ENCODE measurements at regions not wholly inside any gene's neighbourhood (a gene's known extent, or its start where the extent isn't known, plus 50 kb on each side); places are given as distances from the start of the nearest gene placed in this dataset.

DNA sequence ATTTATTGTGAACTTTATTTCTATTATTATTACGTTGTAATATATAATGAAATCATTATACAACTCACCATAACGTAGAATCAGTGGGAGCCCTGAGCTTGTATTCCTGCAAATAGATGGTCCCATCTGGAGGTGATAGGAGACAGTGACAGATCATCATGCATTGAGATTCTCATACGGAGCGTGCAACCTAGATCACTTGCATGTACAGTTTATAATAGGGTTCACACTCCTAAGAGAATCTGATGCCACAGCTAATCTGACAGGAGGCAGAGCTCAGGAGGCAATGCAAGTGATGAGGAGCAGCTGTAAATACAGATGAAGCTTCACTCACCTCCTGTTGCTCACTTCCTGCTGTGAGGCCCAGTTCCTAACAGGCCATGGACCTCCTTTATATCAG lies 2170.2 kb downstream of the PCDH7 start:
- no peak overlapping the region for H3K56ac ChIP-seq (replicated peaks; ENCODE audit: insufficient read length, low read depth, low read length)
- no peak overlapping the region for H4K5ac ChIP-seq (ENCODE audit: insufficient read length, low read depth, low read length)
- no peaks in the 10 kb centered on the region for H3K27me3 ChIP-seq (replicated peaks in 1 of 4; ENCODE audit: control insufficient read depth in 3 of 4, extremely low read depth in 1 of 4, insufficient read depth in 3 of 4, low read length in 3 of 4)
- no peaks in the 10 kb centered on the region for H3K36me3 ChIP-seq (ENCODE audit: control insufficient read depth in 2 of 4, insufficient read depth in 4 of 4, low read length in 3 of 4)
- H3K4me2 ChIP-seq (ENCODE audit: insufficient read depth in 1 of 2, low read depth in 2 of 2, low read length in 2 of 2), result no peak overlapping the region
- H3K23ac ChIP-seq (ENCODE audit: insufficient read length), result no peak overlapping the region
- no peak overlapping the region for H2BK5ac ChIP-seq (ENCODE audit: low read depth, low read length)
- no peak overlapping the region for H2BK20ac ChIP-seq (ENCODE audit: low read length)
- H2AK5ac ChIP-seq (ENCODE audit: low read depth, low read length), result no peak overlapping the region
- ChIA-PET POLR2A (ENCODE audit: partially characterized antibody) (no interaction called here), CTCF (ENCODE audit: partially characterized antibody) (no interaction called here)
- no peaks in the 10 kb centered on the region for H3K79me2 ChIP-seq (ENCODE audit: control insufficient read depth in 1 of 2, insufficient read depth in 2 of 2, low read length in 2 of 2)
- H3K4me1 ChIP-seq (replicated peaks in 1 of 4; ENCODE audit: control insufficient read depth in 3 of 4, insufficient read depth in 4 of 4, low read length in 3 of 4), result no peaks in the 10 kb centered on the region
- peaks cover 0 to 6% of the 10 kb centered on the region in 2 experiments; a peak in 1 of 4 replicates for H3K9me3 ChIP-seq (ENCODE audit: insufficient read depth in 2 of 2, low read depth in 1 of 2, low read length in 1 of 2)
- H3K23me2 ChIP-seq (ENCODE audit: low read depth, low read length), result no peaks in the 10 kb centered on the region
- TF ChIP-seq CREB1 (IDR thresholded peaks at IDR 0.05) (no peak), BACH1 (IDR thresholded peaks at IDR 0.05; ENCODE audit: low read length) (no peak), BCL11A (IDR thresholded peaks at IDR 0.05; ENCODE audit: low read depth in 2 of 2, low read length in 2 of 2) (no peak), SRF (IDR thresholded peaks at IDR 0.05; ENCODE audit: low read depth, low read length) (no peak), POLR2AphosphoS5 (IDR thresholded peaks at IDR 0.05; ENCODE audit: low read depth, low read length) (no peak)
- TF ChIP-seq, protein P1, sequence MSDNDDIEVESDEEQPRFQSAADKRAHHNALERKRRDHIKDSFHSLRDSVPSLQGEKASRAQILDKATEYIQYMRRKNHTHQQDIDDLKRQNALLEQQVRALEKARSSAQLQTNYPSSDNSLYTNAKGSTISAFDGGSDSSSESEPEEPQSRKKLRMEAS (IDR thresholded peaks at IDR 0.05), result no peak
- no peak overlapping the region for H3K4ac ChIP-seq (replicated peaks; ENCODE audit: insufficient read length, low read depth, low read length)
- no peak overlapping the region for H4K91ac ChIP-seq (replicated peaks; ENCODE audit: insufficient read length, low read length)
- H3K9ac ChIP-seq (replicated peaks in 1 of 4; ENCODE audit: extremely low read depth in 1 of 4, low read depth in 3 of 4, low read length in 3 of 4), result no peak overlapping the region
- no peak for FAIRE-seq
- no peak overlapping the region for H4K8ac ChIP-seq (ENCODE audit: extremely low read depth, insufficient read depth, low read length)
- H3K27ac ChIP-seq (ENCODE audit: low read depth, low read length), result no peak overlapping the region
- no peak overlapping the region for H2AFZ ChIP-seq (ENCODE audit: low read length)
- no peak overlapping the region for H3K4me3 ChIP-seq (ENCODE audit: extremely low read depth in 1 of 4, insufficient read depth in 2 of 4, low read depth in 3 of 4, low read length in 4 of 4)
- WGBS, 2 experiments (ENCODE audit: extremely low coverage in 1 of 2, insufficient coverage in 1 of 2, insufficient read length in 1 of 2, insufficient replicate concordance in 2 of 2, low coverage in 1 of 2, low lambda C conversion rate in 2 of 2, missing lambda C conversion rate in 1 of 2), result 92% methylated on average over 4 of the region's 4 CpGs; no CpG with 5 or more reads in 1 of the 2 experiments
- no peak for DNase-seq (ENCODE audit: low read depth in 1 of 2, low spot score in 2 of 2)
- H2BK120ac ChIP-seq (replicated peaks; ENCODE audit: low read depth, low read length), result no peak overlapping the region
- H2BK15ac ChIP-seq (ENCODE audit: low read length), result no peak overlapping the region
- no peaks in the 10 kb centered on the region for H3K79me1 ChIP-seq (ENCODE audit: low read depth, low read length)
- H4K20me1 ChIP-seq (replicated peaks in 1 of 2; ENCODE audit: control insufficient read depth in 1 of 2, insufficient read depth in 2 of 2, low read length in 2 of 2), result no peaks in the 10 kb centered on the region
- no peak overlapping the region for H3K18ac ChIP-seq (ENCODE audit: extremely low read depth, low read length)
- no peak overlapping the region for H3K14ac ChIP-seq (ENCODE audit: insufficient read length)
- H2BK12ac ChIP-seq (ENCODE audit: low read depth, low read length), result no peak overlapping the region
